GM12873 (cell line): ENCODE measurements at regions not wholly inside any gene's neighbourhood (a gene's known extent, or its start where the extent isn't known, plus 50 kb on each side); places are given as distances from the start of the nearest gene placed in this dataset.

ENCODE experiments used
- TF ChIP-seq, protein P1 (sequence below): IDR thresholded peaks from 2 replicates; pipeline ENCODE4 v1.5.1; 2012; ENCODE audit warnings: low read depth, mild to moderate bottlenecking, moderate library complexity, low read length, control low read depth; ENCODE audit not compliant: insufficient read depth; ENCODE audit errors: missing control alignments

- TF ChIP-seq, protein P1, sequence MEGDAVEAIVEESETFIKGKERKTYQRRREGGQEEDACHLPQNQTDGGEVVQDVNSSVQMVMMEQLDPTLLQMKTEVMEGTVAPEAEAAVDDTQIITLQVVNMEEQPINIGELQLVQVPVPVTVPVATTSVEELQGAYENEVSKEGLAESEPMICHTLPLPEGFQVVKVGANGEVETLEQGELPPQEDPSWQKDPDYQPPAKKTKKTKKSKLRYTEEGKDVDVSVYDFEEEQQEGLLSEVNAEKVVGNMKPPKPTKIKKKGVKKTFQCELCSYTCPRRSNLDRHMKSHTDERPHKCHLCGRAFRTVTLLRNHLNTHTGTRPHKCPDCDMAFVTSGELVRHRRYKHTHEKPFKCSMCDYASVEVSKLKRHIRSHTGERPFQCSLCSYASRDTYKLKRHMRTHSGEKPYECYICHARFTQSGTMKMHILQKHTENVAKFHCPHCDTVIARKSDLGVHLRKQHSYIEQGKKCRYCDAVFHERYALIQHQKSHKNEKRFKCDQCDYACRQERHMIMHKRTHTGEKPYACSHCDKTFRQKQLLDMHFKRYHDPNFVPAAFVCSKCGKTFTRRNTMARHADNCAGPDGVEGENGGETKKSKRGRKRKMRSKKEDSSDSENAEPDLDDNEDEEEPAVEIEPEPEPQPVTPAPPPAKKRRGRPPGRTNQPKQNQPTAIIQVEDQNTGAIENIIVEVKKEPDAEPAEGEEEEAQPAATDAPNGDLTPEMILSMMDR: no peak
Measured at GRCh38 chr12:105474672-105475071, 144.2 kb downstream of the C12orf75 start.

- TF ChIP-seq, protein P1: no peak
Measured at GRCh38 chr12:105476616-105477015, 146.1 kb downstream of the C12orf75 start.

DNA sequence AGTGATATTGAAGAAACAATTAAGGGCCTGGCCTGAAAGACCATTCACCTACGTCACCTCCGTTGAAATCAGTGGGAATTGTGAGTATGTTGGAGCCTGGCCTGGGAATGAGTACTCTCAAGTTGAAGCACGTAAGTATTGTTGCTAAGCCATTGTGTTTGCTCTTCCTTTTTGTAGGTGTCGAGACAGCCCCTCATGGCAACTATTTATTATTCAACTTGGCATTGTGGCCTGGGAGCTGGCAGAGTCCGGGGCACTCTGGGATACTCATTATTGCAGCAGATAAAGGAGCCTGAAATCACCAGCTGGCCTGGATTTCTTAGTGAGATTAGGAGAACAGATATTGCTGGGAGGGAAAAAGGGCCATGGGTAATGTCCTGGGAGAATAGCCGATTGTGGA lies 147.4 kb downstream of the C12orf75 start:
- TF ChIP-seq, protein P1: no peak

DNA sequence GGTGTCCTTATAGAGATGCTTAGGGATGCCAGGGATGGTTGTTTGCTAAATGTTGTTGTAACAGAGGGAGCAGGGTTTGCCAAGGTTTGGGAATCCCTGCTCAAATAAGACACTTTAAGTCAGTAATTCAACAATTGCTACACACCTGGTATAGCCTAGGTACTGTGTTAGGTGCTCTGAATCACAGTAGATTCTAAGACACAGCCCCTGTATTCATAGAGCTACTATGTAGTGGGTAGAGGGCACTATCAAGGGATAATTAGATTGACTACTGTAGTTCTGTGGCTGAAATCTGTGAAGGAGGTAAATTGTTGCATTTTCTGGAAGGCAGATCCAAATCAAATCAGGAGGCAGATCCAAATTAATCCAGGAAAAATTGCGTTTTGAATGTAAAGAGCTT lies 149.2 kb downstream of the C12orf75 start:
- TF ChIP-seq, protein P1: no peak

- TF ChIP-seq, protein P1: no peak
Measured at GRCh38 chr12:105480162-105480561, 149.7 kb downstream of the C12orf75 start.

- TF ChIP-seq, protein P1: no peak
Measured at GRCh38 chr12:105481392-105482300, 151.2 kb downstream of the C12orf75 start.

- TF ChIP-seq, protein P1: no peak
Measured at GRCh38 chr12:105482951-105483350, 152.5 kb downstream of the C12orf75 start.
